Right renal pelvis (tissue), 4 donors: ENCODE measurements at regions not wholly inside any gene's neighbourhood (a gene's known extent, or its start where the extent isn't known, plus 50 kb on each side); places are given as distances from the start of the nearest gene placed in this dataset.

ENCODE experiments used
- DNase-seq, 4 donors: peaks; one replicate each; pipeline ENCODE4 v3.0.0-alpha.2; 2013; ENCODE audit warnings: low read depth in 4 of 4, low spot score in 3 of 4, missing footprints in 1 of 4

DNA sequence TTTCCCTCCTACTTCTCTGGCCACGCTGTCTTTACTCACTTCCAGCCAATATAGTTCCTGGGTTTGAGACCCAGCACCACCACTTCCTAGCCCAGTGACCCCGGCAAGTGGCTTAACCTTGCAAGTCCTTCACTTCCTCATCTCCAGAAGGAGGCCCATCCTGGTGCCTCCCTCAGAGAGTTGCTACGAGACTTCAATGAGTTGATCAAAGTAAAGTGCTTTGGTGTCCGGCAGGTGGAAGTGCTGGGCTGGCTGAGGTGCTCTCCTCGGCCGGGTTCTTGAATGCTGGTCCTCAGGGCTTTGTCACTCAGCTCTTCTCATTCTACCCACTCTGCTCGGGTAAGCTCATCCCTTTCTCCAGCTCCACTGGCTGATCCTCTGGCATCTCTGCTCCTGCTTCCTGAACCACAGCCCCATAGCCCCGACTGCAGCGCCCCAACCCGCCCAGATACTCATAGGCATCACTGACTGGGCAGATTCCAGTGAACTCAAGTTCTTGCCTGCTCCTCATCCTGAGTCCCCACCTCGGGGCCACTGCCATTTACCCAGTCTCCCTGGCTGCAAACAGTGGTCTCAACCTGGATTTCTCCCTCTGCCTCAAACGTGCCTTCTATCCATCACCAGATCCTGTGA is 75.8 kb upstream of the WNT4 start:
- no peak for DNase-seq

- DNase-seq: no peak
Measured at GRCh38 chr1:22221233-22221780, 78.4 kb upstream of the WNT4 start.

GRCh38 chr1:22222723-22223122 is 79.8 kb upstream of the WNT4 start:
- DNase-seq: no peak

GRCh38 chr1:22223176-22223575 is 80.3 kb upstream of the WNT4 start:
- DNase-seq: no peak

GRCh38 chr1:22224091-22224490 is 81.2 kb upstream of the WNT4 start:
- DNase-seq: no peak

- no peak for DNase-seq
Measured at GRCh38 chr1:22224631-22225030, 81.7 kb upstream of the WNT4 start.

DNA sequence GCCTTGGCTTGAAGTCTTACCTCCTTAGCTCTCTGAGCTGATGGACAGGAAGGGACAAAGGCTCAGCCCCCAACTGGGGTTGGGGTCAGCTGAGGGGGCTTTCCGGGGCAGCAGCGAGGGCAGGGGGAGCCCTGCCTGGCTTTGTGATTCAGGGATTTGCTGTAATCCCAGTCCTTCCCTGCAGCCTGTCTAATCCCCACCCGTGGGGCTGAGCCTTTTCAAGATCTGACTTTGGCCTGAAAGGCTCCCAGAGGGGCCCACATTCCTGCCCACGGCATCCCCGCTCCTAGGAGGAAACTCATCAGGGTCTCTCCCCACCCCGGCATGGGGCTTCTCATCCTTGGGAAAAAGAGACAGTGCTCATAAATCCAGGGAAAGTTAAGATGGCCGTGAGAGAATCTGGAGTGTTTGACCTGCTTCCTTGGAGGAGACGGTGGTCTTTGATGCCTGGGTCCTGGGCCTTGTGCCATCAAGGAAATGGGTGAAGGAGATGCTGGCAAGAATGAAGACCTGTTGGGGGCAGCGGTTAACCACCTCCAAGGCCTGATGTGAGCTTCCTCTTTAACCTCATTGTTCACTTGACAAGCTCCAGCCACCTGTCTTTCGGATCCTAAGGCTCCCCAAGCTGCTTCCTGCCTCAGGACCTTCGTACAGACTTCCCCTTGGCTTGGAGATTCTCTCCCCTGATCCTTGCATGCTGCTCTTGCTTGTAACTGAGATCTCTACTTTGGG is 83.1 kb upstream of the WNT4 start:
- DNase-seq: no peak

- no peak for DNase-seq
Measured at GRCh38 chr1:22228074-22228473, 85.2 kb upstream of the WNT4 start.

DNA sequence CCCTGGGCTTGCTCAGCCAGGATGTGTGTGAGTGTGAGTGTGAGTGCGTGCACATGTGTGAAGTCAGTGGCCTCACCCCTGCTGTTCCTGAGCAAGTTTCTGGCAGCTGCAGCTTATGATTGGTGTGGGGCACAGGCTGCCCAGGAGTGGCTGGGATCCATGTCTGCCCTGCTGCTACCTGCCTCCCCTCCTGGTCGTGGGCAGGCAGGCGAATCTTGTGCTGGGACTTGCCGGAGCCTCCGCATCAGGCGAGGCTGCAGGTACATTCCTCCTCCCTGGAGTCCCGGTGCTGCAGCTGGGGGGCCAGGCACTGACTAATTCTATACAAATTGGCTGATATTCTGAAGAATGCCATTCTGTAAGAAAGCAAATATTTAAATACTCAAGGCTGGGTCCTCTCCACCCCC is 85.6 kb upstream of the WNT4 start:
- no peak for DNase-seq

DNA sequence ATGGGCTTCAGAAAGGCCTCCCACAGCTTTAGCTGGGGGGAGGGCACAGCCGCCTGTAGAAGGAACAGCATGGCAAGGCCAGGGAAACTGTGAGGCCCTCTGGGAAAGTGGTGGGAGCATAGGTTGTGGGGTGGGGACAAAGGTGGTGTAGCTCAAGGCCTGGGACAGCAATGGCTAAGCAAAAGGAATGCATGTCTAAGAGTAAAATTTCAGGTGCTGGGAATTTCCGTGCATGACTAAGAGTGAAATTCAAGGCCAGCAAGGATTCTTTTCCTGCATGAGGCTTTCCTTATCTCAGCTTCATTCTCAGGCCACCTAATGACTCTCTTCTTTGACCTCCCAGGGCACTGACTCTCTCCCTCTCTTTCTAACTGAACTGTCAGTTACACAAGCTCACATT is 86.5 kb upstream of the WNT4 start:
- DNase-seq: no peak

GRCh38 chr1:22231068-22231593 is 88.2 kb upstream of the WNT4 start:
- DNase-seq: no peak

- no peak for DNase-seq
Measured at GRCh38 chr1:22231995-22232690, 89.2 kb upstream of the WNT4 start.

- DNase-seq: no peak
Measured at GRCh38 chr1:22233222-22233621, 90.3 kb upstream of the WNT4 start.

DNA sequence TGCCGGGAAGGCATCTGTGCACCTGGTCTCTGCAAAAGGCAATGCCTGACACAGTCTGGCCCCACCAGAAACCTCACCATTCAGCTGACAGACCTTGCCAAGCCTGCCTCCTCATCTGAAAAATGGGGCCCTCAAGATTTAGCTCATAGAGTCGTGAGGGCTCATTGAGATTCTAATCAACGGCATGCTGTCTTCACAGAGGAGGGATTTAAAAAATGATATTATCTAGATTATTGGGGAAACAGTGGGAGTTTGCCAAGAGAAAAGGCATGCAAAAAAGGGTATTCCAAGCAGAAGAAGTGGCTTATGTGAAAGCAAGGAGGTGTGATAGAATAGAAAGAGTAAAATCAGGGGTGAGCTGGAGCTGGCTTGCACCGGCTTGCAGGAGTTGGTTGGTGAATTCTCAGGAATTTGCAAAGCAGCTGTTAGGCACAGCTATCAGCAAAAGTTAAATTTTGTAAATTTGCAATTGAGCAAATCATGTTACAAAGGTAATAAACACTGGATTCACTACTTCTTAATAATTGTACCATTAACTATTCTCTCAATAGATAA is 91.7 kb upstream of the WNT4 start:
- no peak for DNase-seq

DNA sequence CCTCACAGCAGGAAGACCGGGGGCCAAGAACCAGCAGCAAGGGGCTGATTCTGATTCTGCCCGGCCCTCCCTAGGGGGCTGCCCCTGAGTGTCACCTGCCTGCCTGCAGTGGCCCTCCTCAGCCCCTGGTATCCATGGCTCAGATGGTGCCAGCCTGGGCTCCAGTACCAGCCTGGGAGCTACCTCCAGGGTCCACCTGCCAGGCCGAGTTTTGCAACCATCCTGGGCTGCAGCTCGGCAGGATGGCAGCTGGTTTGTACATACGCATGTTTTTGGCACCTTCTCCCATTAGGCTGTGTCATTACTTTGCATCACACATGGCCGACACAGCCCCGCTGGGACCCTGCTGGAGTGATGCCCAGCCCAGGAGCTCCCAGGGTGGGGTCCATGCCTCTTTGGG is 93.3 kb upstream of the WNT4 start:
- no peak for DNase-seq

- DNase-seq: no peak
Measured at GRCh38 chr1:22236900-22237299, 94.0 kb upstream of the WNT4 start.

- DNase-seq: no peak
Measured at GRCh38 chr1:22237433-22238093, 94.7 kb upstream of the WNT4 start.

GRCh38 chr1:22238356-22239224 is 95.7 kb upstream of the WNT4 start:
- no peak for DNase-seq

DNA sequence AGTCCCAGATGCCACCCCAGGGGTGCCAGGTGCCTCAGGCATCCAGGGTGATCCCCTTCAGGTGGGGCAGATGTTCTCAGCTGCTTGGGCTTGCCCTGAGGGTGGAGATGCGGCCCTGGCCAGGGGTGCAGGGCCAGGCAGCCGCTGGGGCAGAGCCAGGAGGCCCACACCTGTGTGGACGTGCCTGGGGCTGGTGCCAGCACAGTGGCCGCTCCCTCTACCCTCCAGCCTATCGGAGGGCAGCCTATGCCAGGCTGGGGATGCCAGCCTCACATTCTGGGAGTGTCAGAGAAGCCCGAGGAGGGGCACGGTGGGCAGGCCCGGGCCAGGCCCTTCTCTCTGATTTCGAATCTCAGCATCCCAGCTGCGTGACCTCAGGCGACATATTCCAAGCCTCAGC is 96.5 kb upstream of the WNT4 start:
- no peak for DNase-seq

- DNase-seq: no peak
Measured at GRCh38 chr1:22241250-22241649, 98.4 kb upstream of the WNT4 start.
